K562 (cell line): ENCODE measurements at regions not wholly inside any gene's neighbourhood (a gene's known extent, or its start where the extent isn't known, plus 50 kb on each side); places are given as distances from the start of the nearest gene placed in this dataset.

ENCODE experiments used
- CTCF ChIP-seq, 3 experiments: IDR thresholded peaks in 2 of 3; conservative IDR thresholded peaks in 1 of 3; 2 replicates each; pipeline ENCODE4 v1.5.1; 2011 to 2012; ENCODE audit warnings: low read length in 3 of 3, mild to moderate bottlenecking in 3 of 3, control low read depth in 2 of 3, improper control_type of control experiment in 1 of 3, inconsistent platforms in 1 of 3, low read depth in 1 of 3, mixed read lengths in 1 of 3, moderate library complexity in 1 of 3; ENCODE audit not compliant: insufficient read depth in 2 of 3
- EGR1 ChIP-seq: fragments of 450-650 bp; conservative IDR thresholded peaks from 2 replicates; pipeline ENCODE4 v1.6.1; 2017; ENCODE audit warnings: mild to moderate bottlenecking
- ZNF592 ChIP-seq: fragments of 450-650 bp; IDR thresholded peaks from 2 replicates; pipeline ENCODE4 v1.6.1; 2017; ENCODE audit warnings: antibody characterized with exemption, mild to moderate bottlenecking

- TF ChIP-seq EGR1 (no peak), ZNF592 (no peak), CTCF (IDR thresholded peaks at IDR 0.05 in 2 of 3, conservative IDR thresholded peaks at IDR 0.05 in 1 of 3; ENCODE audit: insufficient read depth in 2 of 3, low read depth in 1 of 3, low read length in 3 of 3) (no peak)
Observed at GRCh38 chr3:151935446-151935845, 62.0 kb downstream of the SUCNR1 start.
